ENCODE measurements at regions not wholly inside any gene's neighbourhood (a gene's known extent, or its start where the extent isn't known, plus 50 kb on each side); places are given as distances from the start of the nearest gene placed in this dataset.
A peak's percentile ranks its signal among the peaks of the same experiment; 100 is the strongest.

DNA sequence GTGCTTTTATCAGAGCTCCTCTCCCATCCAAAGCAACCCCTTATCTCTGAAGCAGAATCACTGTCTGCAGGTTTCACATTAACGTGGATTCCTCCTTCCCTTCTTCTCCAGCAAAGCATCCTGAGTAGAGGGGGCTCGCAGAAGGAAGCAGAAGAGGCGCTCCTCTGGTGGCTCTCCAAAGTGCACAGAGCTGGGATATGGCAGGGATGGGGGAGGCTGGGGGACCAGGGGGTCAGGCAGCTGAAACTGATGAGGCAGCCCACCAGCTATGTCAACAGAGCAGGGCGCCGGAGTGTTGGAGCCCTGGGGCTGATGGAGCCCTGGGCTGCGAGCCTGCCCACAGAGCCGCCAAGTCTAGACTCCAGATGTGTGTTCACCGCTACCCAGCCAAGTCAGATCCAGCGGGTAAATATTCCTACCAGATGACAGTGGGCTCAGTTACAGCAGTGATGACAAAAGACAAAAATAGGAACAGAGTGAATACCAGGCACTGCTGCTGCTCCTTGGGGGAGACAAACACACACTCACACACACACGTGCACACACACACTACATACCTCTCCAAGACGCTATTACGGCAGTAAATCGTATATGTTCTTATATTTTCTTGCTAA is 678.3 kb upstream of the ID2 start:
- DNase-seq (ENCODE audit: low read depth), result peak; percentile 77
- TF ChIP-seq, protein P1, sequence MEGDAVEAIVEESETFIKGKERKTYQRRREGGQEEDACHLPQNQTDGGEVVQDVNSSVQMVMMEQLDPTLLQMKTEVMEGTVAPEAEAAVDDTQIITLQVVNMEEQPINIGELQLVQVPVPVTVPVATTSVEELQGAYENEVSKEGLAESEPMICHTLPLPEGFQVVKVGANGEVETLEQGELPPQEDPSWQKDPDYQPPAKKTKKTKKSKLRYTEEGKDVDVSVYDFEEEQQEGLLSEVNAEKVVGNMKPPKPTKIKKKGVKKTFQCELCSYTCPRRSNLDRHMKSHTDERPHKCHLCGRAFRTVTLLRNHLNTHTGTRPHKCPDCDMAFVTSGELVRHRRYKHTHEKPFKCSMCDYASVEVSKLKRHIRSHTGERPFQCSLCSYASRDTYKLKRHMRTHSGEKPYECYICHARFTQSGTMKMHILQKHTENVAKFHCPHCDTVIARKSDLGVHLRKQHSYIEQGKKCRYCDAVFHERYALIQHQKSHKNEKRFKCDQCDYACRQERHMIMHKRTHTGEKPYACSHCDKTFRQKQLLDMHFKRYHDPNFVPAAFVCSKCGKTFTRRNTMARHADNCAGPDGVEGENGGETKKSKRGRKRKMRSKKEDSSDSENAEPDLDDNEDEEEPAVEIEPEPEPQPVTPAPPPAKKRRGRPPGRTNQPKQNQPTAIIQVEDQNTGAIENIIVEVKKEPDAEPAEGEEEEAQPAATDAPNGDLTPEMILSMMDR (conservative IDR thresholded peaks at IDR 0.05; ENCODE audit: control insufficient read depth, insufficient read depth, low read depth, low read length), result no peak

DNA sequence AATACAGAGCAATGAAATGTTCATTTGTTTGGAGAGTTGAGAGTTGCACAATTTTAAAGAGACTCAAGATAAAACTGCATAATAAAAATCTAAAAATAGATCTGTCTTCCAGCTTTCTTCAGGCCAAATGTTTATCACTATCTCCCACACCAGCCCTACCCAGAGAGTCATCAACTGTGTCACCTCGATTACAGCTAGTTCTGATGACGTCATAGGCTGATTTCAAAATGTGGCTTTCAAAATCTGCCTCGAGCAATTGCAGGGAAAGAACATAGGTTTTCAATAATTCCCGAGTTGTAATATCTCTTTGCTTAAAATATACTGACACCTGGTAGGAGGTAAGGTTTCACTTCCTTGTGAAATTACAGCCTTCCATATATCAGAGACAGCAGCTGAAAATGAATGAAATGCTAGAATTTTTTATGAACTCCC is 677.6 kb upstream of the ID2 start:
- H3K4me3 ChIP-seq (ENCODE audit: control insufficient read depth, low read depth, low read length), result no peak overlapping the region
- DNase-seq (ENCODE audit: low read depth), result peak; percentile 93
- TF ChIP-seq, protein P1 (conservative IDR thresholded peaks at IDR 0.05; ENCODE audit: control insufficient read depth, insufficient read depth, low read depth, low read length), result no peak

More for the DNA sequence above, 678.3 kb upstream of the ID2 start:
- H3K4me3 ChIP-seq (ENCODE audit: control insufficient read depth, low read depth, low read length), result no peak overlapping the region

DNA sequence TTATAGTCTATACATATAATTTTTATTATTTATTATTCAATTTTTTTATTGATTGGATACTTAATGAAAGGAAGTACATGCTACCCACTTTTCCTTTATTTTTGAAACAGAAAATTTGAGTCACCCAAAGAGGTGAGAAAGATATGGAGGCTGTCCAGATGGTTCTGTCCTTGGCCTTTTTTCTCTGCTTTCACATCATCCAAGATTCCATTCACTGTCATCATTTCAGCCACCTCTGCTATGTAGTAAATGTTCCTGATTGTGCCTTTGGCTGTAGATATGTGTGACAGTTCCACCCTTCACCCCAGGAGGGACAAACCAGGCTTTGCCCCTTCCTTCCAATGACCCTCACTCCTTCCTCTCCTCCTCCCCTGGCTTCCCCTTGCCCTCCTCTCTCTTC is 675.7 kb upstream of the ID2 start:
- TF ChIP-seq, protein P1 (conservative IDR thresholded peaks at IDR 0.05; ENCODE audit: control insufficient read depth, insufficient read depth, low read depth, low read length), result no peak
- H3K4me3 ChIP-seq (ENCODE audit: control insufficient read depth, low read depth, low read length), result no peak overlapping the region
- no peak for DNase-seq (ENCODE audit: low read depth)

DNA sequence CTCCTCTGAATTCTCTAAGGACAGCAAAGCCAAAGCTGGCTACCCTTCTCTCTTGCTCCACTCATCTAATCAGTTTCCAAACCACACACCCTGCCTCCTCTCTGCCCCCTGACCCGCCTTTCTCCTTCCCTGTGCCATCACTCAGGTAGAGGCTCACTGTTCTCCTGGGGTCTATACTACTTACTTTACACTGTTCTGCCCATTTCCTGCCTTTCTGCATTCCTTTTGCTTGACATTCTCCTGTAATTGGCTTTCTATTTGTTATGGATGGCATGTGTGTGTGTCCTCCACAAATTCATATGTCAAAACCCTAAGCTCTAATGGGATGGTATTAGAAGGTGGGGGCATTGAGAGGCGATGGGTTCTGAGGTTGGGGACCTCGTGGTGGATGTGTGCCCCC is 675.2 kb upstream of the ID2 start:
- H3K4me3 ChIP-seq (ENCODE audit: control insufficient read depth, low read depth, low read length), result no peak overlapping the region
- DNase-seq (ENCODE audit: low read depth), result no peak
- TF ChIP-seq, protein P1 (conservative IDR thresholded peaks at IDR 0.05; ENCODE audit: control insufficient read depth, insufficient read depth, low read depth, low read length), result no peak

DNA sequence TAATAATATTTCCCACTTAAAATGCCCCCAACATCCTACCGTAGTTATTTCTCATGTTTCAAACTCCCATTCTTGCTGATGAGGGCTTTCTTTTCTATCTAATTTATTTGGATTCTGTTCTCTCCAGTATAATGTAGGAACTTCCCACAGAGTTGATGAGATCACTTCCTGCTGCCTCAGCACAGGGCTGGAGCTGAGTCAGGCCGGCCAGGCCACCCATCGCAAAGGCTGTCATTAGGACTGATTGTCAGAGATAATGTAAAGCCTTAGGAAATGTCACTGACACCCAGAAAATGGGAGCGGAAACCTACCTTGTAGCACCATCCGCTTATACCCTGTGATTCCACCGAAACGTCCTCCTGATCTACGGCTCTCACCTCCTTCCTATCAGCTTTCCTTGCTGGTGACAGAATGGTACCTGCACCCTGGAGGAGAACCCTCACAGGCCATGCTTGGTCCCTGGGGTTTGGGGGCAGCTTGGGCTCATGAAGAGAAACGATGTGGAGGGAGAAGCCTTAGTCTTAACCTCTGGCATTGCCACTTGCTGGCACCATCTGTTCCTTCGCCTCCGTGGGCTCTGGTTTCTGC is 672.8 kb upstream of the ID2 start:
- TF ChIP-seq, protein P1 (conservative IDR thresholded peaks at IDR 0.05; ENCODE audit: control insufficient read depth, insufficient read depth, low read depth, low read length), result no peak
- no peak overlapping the region for H3K4me3 ChIP-seq (ENCODE audit: control insufficient read depth, low read depth, low read length)
- peak; percentile 42 for DNase-seq (ENCODE audit: low read depth)

DNA sequence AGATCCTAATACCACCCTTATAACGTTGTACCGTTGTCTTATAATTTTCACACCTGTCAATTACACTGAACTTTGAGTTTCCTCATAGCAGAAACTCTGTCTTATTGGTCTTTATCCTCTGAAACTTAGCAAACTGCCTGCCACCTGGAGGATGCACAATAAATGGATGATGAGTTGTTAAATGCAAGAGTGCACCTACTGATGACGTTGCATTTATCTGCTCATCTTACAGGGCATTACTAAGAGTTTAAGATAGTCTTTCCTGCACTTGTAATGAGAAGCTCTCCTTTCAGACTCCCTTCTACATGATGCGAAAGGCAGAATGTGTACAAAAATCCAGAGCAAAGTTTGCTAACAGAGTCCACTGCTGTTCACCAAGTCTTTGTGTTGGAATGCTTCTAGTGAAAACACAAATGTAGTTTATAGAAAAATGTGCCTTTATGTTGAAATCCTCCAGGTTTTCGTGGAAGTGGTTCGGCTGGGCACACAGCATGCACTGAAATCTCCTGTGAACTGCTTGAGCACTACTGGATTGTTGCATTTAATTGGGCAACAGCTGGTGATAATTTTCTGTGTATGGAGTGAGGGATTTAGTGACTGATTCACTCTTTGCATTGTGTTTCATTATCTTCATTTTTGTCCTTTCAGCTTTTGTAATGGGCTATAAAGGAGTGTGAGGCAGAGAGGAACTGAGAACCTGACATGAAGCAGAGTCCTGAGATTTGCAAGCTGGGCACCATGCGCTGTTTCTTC is 665.8 kb upstream of the ID2 start:
- DNase-seq (ENCODE audit: low read depth), result no peak
- no peak overlapping the region for H3K4me3 ChIP-seq (ENCODE audit: control insufficient read depth, low read depth, low read length)
- TF ChIP-seq, protein P1 (conservative IDR thresholded peaks at IDR 0.05; ENCODE audit: control insufficient read depth, insufficient read depth, low read depth, low read length), result no peak

All from fibroblast of mammary gland (primary cell).